IMR-90 (cell line): ENCODE measurements at regions not wholly inside any gene's neighbourhood (a gene's known extent, or its start where the extent isn't known, plus 50 kb on each side); places are given as distances from the start of the nearest gene placed in this dataset.

Experiments
- ATAC-seq: fragments of 200-7000 bp; cut with Tn5 transposase; 2 replicates; pipeline ENCODE4 v1.9.1; 2020; ENCODE audit warnings: low read depth, mild to moderate bottlenecking, moderate library complexity
- BruUV-seq: library from RNA; stranded (reverse); fragments of 400-500 nt; replicated peaks from 2 replicates; lab custom pipeline; 2021; lab: Mats Ljungman, UMichigan
- CTCF ChIA-PET: fragments of 300-600 bp; formaldehyde crosslinking; extraction: SDS; loops from one replicate; lab custom pipeline; 2021; ENCODE audit warnings: antibody characterized with exemption; lab: Yijun Ruan, JAX
- POLR2A ChIA-PET: fragments of 300-600 bp; sonication (Branson Sonifier 250); formaldehyde crosslinking; loops from one replicate; lab custom pipeline; 2022; ENCODE audit warnings: antibody characterized with exemption; ENCODE audit not compliant: unreplicated experiment; lab: Charles Lee
- DNase-seq: peaks from one replicate; pipeline ENCODE4 v3.0.0; 2013
- H2AFZ ChIP-seq: replicated peaks from 2 replicates; pipeline ENCODE3; 2013; ENCODE audit warnings: low read length, mild to moderate bottlenecking; ENCODE audit not compliant: poor library complexity
- H2AK5ac ChIP-seq: 2 replicates; pipeline ENCODE4 v1.6.1; 2013; ENCODE audit warnings: low read depth, low read length, inconsistent platforms
- H2AK9ac ChIP-seq: replicated peaks from 2 replicates; pipeline ENCODE3; 2013; ENCODE audit warnings: mild to moderate bottlenecking, low read depth, low read length, moderate library complexity; ENCODE audit not compliant: poor library complexity
- H2BK120ac ChIP-seq: 2 replicates; pipeline ENCODE4 v1.6.1; 2013; ENCODE audit warnings: low read depth, low read length, inconsistent platforms
- H2BK15ac ChIP-seq: 3 replicates; pipeline ENCODE4 v1.6.1; 2013; ENCODE audit warnings: low read depth, low read length, inconsistent platforms
- H2BK20ac ChIP-seq: 2 replicates; pipeline ENCODE4 v1.6.1; 2013; ENCODE audit warnings: low read depth, mild to moderate bottlenecking, inconsistent platforms, low read length, moderate library complexity
- H2BK5ac ChIP-seq: 2 replicates; pipeline ENCODE4 v1.6.1; 2013; ENCODE audit warnings: mild to moderate bottlenecking, low read depth, low read length, inconsistent platforms; ENCODE audit not compliant: poor library complexity, severe bottlenecking
- H3K14ac ChIP-seq: replicated peaks from 2 replicates; pipeline ENCODE4 v1.6.1; 2013; ENCODE audit warnings: low read depth, low read length, inconsistent platforms
- H3K18ac ChIP-seq: 2 replicates; pipeline ENCODE4 v1.6.1; 2013; ENCODE audit warnings: low read depth, low read length, control low read depth
- H3K23ac ChIP-seq: 2 replicates; pipeline ENCODE4 v1.6.1; 2013; ENCODE audit warnings: low read depth, low read length, inconsistent platforms
- H3K27ac ChIP-seq: 2 replicates; pipeline ENCODE4 v1.5.1; 2013; ENCODE audit warnings: mild to moderate bottlenecking, control low read depth, low read length; ENCODE audit not compliant: insufficient read depth
- H3K27me3 ChIP-seq: 2 replicates; pipeline ENCODE4 v1.6.1; 2013; ENCODE audit warnings: low read length; ENCODE audit not compliant: control insufficient read depth, insufficient read depth
- H3K36me3 ChIP-seq: 2 replicates; pipeline ENCODE4 v1.6.1; 2013; ENCODE audit warnings: low read length, mixed read lengths; ENCODE audit not compliant: control insufficient read depth, insufficient read depth
- H3K4ac ChIP-seq: 2 replicates; pipeline ENCODE4 v1.6.1; 2013; ENCODE audit warnings: low read depth, low read length, inconsistent platforms
- H3K4me1 ChIP-seq: 2 replicates; pipeline ENCODE4 v1.6.1; 2013; ENCODE audit warnings: low read length, mixed read lengths; ENCODE audit not compliant: control insufficient read depth, insufficient read depth
- H3K4me2 ChIP-seq: 2 replicates; pipeline ENCODE4 v1.6.1; 2013; ENCODE audit warnings: low read depth, mild to moderate bottlenecking, control low read depth, low read length, moderate library complexity
- H3K4me3 ChIP-seq: 2 replicates; pipeline ENCODE4 v1.5.1; 2013; ENCODE audit warnings: low read depth, mild to moderate bottlenecking, control low read depth, low read length, moderate library complexity; ENCODE audit not compliant: insufficient read depth
- H3K56ac ChIP-seq: 2 replicates; pipeline ENCODE4 v1.6.1; 2013; ENCODE audit warnings: low read length, inconsistent platforms; ENCODE audit not compliant: insufficient read depth; ENCODE audit errors: extremely low read depth
- H3K79me1 ChIP-seq, 2 experiments: 2 replicates each; pipeline ENCODE4 v1.6.1; 2013; ENCODE audit warnings: low read length in 2 of 2, inconsistent platforms in 1 of 2, low read depth in 1 of 2
- H3K9ac ChIP-seq: 2 replicates; pipeline ENCODE4 v1.6.1; 2013; ENCODE audit warnings: low read depth, low read length, control low read depth
- H3K9me1 ChIP-seq: 2 replicates; pipeline ENCODE4 v1.6.1; 2013; ENCODE audit warnings: low read length, inconsistent platforms; ENCODE audit not compliant: insufficient read depth
- H3K9me3 ChIP-seq: 2 replicates; pipeline ENCODE4 v1.6.1; 2013; ENCODE audit warnings: low read length; ENCODE audit not compliant: control insufficient read depth, insufficient read depth
- H4K20me1 ChIP-seq: 2 replicates; pipeline ENCODE4 v1.6.1; 2013; ENCODE audit warnings: low read length, inconsistent platforms; ENCODE audit not compliant: insufficient read depth
- H4K5ac ChIP-seq: 2 replicates; pipeline ENCODE4 v1.6.1; 2013; ENCODE audit warnings: mild to moderate bottlenecking, low read depth, low read length, control low read depth
- H4K8ac ChIP-seq, 2 experiments: 2 replicates each; pipeline ENCODE4 v1.6.1; 2013; ENCODE audit warnings: low read depth in 2 of 2, low read length in 2 of 2, control low read depth in 1 of 2, inconsistent platforms in 1 of 2
- H4K91ac ChIP-seq: 2 replicates; pipeline ENCODE4 v1.6.1; 2013; ENCODE audit warnings: low read depth, low read length, inconsistent platforms; ENCODE audit not compliant: insufficient read depth
- BHLHE40 ChIP-seq: fragments of 150-350 bp; IDR thresholded peaks from 2 replicates; pipeline ENCODE4 v1.6.1; 2016; ENCODE audit warnings: mild to moderate bottlenecking, low read depth, low read length
- CEBPB ChIP-seq: IDR thresholded peaks from 2 replicates; pipeline ENCODE4 v1.6.1; 2012; ENCODE audit warnings: low read depth, low read length, improper control_type of control experiment
- WGBS, 2 experiments: methylation state at CpG; one replicate each; pipeline versions ENCODE4 v1.1.5 to v1.1.7; 2013; ENCODE audit warnings: missing lambda C conversion rate in 2 of 2; ENCODE audit not compliant: insufficient read length in 1 of 2; ENCODE audit errors: extremely low coverage in 2 of 2; 5-methylcytosine and 5-hydroxymethylcytosine counted together
- dilution Hi-C: fragments of 300-500 bp; cut with HindIII; formaldehyde crosslinking; loops from one replicate; pipeline ENCODE4 v1.14.3; 2018; ENCODE audit warnings: low sequenced_read_pairs; ENCODE audit not compliant: unreplicated experiment
- in situ Hi-C: fragments of 300-500 bp; cut with MboI; formaldehyde crosslinking; loops from 3 replicates; pipeline ENCODE4 v1.14.3; 2019; ENCODE audit warnings: low sequenced_read_pairs, inconsistent platforms, mixed read lengths
- intact Hi-C: fragments of 100-400 bp; cut with micrococcal nuclease; formaldehyde crosslinking; loops from 2 replicates; pipeline ENCODE4 v1.10.0; 2022

DNA sequence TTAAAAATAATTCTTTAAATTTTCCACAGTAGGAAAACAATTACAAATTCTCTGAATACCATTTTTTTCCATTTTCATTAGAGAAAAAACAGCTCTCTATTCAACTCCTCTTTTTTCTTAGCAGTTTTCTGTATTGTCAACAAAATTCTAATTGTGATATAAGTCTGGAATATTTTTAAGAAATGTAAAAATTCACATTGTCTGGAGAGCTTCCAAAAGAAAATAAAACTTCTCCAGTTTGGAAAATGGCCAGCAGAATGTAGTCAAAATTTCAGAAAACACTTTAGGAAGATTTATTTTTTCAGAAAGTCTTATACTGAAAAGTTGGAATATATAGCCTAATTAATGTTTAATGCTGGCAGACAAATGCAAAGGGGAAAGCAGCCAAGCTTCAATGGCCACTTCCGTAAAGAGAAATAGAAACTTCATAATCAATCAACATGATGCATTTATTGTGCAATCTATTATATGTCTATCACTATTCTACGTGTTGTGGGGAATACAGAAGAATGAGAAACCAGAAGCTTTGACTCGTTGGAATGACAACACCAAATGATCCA is 733.2 kb upstream of the PKDCC start:
- no peaks in the 10 kb centered on the region for H4K20me1 ChIP-seq
- no peak overlapping the region for H3K18ac ChIP-seq
- H2BK20ac ChIP-seq = no peak overlapping the region
- no peak overlapping the region for H4K8ac ChIP-seq
- H2BK120ac ChIP-seq = no peak overlapping the region
- no peak overlapping the region for H4K91ac ChIP-seq
- H3K56ac ChIP-seq = no peak overlapping the region
- in situ Hi-C loops = no loop called here
- DNase-seq = no peak
- H3K4me1 ChIP-seq = no peaks in the 10 kb centered on the region
- no CpG with 5 or more reads among the region's 3 CpGs for WGBS, 2 experiments
- no peak overlapping the region for H2AK9ac ChIP-seq
- no peak overlapping the region for H4K5ac ChIP-seq
- H2AK5ac ChIP-seq = no peak overlapping the region
- no peak overlapping the region for H2BK5ac ChIP-seq
- no peak overlapping the region for H3K9ac ChIP-seq
- CTCF ChIA-PET = interaction anchor here (0.6 kb wide), 1 partner anchor 17 kb away, joined by 6 read pairs; no protein-coding TSS in a partner anchor
- POLR2A ChIA-PET = interaction anchor here (0.7 kb wide), 1 partner anchor 289 kb away, joined by 4 read pairs; no protein-coding TSS in a partner anchor
- no TSS peak for BruUV-seq
- dilution Hi-C loops = no loop called here
- no peaks in the 10 kb centered on the region for H3K27me3 ChIP-seq
- no peaks in the 10 kb centered on the region for H3K79me1 ChIP-seq
- no peak overlapping the region for H3K4me2 ChIP-seq
- H3K14ac ChIP-seq = no peak overlapping the region
- no peak overlapping the region for H3K27ac ChIP-seq
- H3K9me3 ChIP-seq = no peaks in the 10 kb centered on the region
- H2AFZ ChIP-seq = no peak overlapping the region
- no peak overlapping the region for H3K23ac ChIP-seq
- H3K4ac ChIP-seq = no peak overlapping the region
- H3K4me3 ChIP-seq = no peak overlapping the region
- intact Hi-C loops = no loop called here
- no peaks in the 10 kb centered on the region for H3K9me1 ChIP-seq
- H3K36me3 ChIP-seq = no peaks in the 10 kb centered on the region
- no peak for ATAC-seq
- no peak overlapping the region for H2BK15ac ChIP-seq
- peak; percentile 48 for TF ChIP-seq CEBPB
- TF ChIP-seq BHLHE40 = no peak
